Activated B cell treated with CpG ODN at 0.5 μM for 24 hours (primary cell): ENCODE measurements at regions not wholly inside any gene's neighbourhood (a gene's known extent, or its start where the extent isn't known, plus 50 kb on each side); places are given as distances from the start of the nearest gene placed in this dataset.

Experiments
- ATAC-seq: fragments of 200-7000 bp; cut with Tn5 transposase; one replicate; pipeline ENCODE4 v1.10.0; 2021; ENCODE audit warnings: low read depth, mild to moderate bottlenecking, moderate library complexity
- CTCF ChIA-PET: fragments of 350-600 bp; sonication (Branson Sonifier 250); formaldehyde crosslinking; loops from one replicate; lab custom pipeline; 2021; ENCODE audit warnings: antibody characterized with exemption; lab: Charles Lee
- POLR2A ChIA-PET: fragments of 350-600 bp; sonication (Branson Sonifier 250); formaldehyde crosslinking; loops from one replicate; lab custom pipeline; 2021; ENCODE audit warnings: antibody characterized with exemption; lab: Charles Lee
- DNase-seq: peaks from one replicate; pipeline ENCODE4 v3.0.0; 2022
- H3K27ac Mint-ChIP-seq: one replicate; pipeline ENCODE4 v1.8.0; 2020; ENCODE audit warnings: mixed read lengths
- H3K27me3 Mint-ChIP-seq: one replicate; pipeline ENCODE4 v1.8.0; 2021; ENCODE audit warnings: mixed read lengths
- H3K36me3 Mint-ChIP-seq: one replicate; pipeline ENCODE4 v1.8.0; 2021; ENCODE audit warnings: low read depth, mixed read lengths
- H3K4me1 Mint-ChIP-seq: one replicate; pipeline ENCODE4 v1.8.0; 2021; ENCODE audit warnings: mixed read lengths
- H3K4me3 Mint-ChIP-seq: one replicate; pipeline ENCODE4 v1.8.0; 2020; ENCODE audit warnings: mild to moderate bottlenecking, mixed read lengths
- H3K9me3 Mint-ChIP-seq: one replicate; pipeline ENCODE4 v1.8.0; 2020; ENCODE audit warnings: mixed read lengths
- intact Hi-C: fragments of 100-400 bp; cut with micrococcal nuclease; formaldehyde crosslinking; loops from one replicate; pipeline ENCODE4 v1.15.1; 2024
- TF ChIP-seq, protein P1 (sequence below): fragments of 200-600 bp; IDR thresholded peaks from one replicate; pipeline ENCODE4 v1.8.0; 2022; ENCODE audit warnings: antibody characterized with exemption, mild to moderate bottlenecking

- no peak for ATAC-seq
- H3K9me3 Mint-ChIP-seq = no peaks in the 10 kb centered on the region
- peaks cover 52% of the 10 kb centered on the region for H3K36me3 Mint-ChIP-seq
- TF ChIP-seq, protein P1, sequence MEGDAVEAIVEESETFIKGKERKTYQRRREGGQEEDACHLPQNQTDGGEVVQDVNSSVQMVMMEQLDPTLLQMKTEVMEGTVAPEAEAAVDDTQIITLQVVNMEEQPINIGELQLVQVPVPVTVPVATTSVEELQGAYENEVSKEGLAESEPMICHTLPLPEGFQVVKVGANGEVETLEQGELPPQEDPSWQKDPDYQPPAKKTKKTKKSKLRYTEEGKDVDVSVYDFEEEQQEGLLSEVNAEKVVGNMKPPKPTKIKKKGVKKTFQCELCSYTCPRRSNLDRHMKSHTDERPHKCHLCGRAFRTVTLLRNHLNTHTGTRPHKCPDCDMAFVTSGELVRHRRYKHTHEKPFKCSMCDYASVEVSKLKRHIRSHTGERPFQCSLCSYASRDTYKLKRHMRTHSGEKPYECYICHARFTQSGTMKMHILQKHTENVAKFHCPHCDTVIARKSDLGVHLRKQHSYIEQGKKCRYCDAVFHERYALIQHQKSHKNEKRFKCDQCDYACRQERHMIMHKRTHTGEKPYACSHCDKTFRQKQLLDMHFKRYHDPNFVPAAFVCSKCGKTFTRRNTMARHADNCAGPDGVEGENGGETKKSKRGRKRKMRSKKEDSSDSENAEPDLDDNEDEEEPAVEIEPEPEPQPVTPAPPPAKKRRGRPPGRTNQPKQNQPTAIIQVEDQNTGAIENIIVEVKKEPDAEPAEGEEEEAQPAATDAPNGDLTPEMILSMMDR = no peak
- no peak overlapping the region for H3K27ac Mint-ChIP-seq
- no peaks in the 10 kb centered on the region for H3K27me3 Mint-ChIP-seq
- H3K4me1 Mint-ChIP-seq = no peaks in the 10 kb centered on the region
- intact Hi-C loops = no loop called here
- no peak overlapping the region for H3K4me3 Mint-ChIP-seq
- CTCF ChIA-PET = no interaction called here
- DNase-seq = no peak
- POLR2A ChIA-PET = no interaction called here
Measured at GRCh38 chr17:45628019-45628418, 137.5 kb upstream of the PLEKHM1 start.

DNA sequence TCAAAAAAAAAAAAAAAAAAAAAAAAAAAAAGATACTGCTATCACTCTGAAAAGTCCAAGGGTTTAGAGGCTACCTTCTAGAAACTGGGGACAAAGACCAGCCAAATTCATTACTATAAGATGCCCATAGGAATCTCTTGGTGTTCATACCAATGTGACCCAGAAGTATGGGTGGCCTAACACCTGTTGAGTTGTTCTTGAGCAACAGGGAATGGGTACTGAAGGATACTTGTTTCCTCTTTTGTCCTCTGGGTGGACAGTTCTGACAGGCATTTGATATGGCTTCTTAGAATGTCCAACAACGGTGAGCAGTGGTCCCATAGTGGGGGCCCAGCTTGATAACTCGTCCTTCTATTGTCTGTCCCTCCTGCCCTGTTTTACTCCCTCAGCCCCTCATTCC lies 141.4 kb upstream of the PLEKHM1 start:
- ATAC-seq (no peak), DNase-seq (no peak)
- CTCF ChIA-PET = no interaction called here
- H3K36me3 Mint-ChIP-seq = peaks cover 74% of the 10 kb centered on the region
- intact Hi-C loops = no loop called here
- H3K4me1 Mint-ChIP-seq = no peaks in the 10 kb centered on the region
- H3K27me3 Mint-ChIP-seq = no peaks in the 10 kb centered on the region
- no peak overlapping the region for H3K27ac Mint-ChIP-seq
- TF ChIP-seq, protein P1 = no peak
- POLR2A ChIA-PET = no interaction called here
- no peaks in the 10 kb centered on the region for H3K9me3 Mint-ChIP-seq
- no peak overlapping the region for H3K4me3 Mint-ChIP-seq

DNA sequence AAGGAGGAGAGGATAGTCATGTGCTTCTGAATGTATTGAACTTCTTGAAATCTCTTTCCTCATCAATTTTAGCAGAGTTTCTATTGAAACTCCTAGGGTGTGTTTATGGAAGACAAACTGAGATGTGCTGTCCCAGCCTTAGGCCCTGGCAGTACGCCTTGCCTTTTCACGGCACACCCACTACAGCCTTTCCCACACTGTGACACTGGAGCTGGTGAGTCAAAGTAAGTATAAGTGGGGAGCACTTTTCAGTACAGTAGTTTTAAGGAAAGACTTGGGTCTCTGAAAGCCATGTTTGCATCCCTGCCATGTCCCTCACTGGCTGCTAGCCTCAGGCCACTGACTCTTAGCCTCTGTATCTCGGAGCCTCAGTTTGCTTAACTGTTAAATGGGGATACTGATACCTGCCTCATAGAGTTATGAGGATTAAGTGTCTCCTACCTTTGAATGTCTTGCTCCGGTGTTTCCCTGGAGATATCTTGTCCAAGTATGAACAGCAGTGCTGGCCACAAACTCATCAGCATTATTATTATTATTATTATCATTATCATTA lies 144.7 kb upstream of the CRHR1 start:
- H3K4me3 Mint-ChIP-seq = no peak overlapping the region
- H3K27me3 Mint-ChIP-seq = no peaks in the 10 kb centered on the region
- ChIA-PET CTCF (interaction anchor here (1.1 to 4.7 kb wide), 4 partner anchors 162 to 195 kb away, joined by 3 to 84 read pairs (median 4); no protein-coding TSS in a partner anchor), POLR2A (no interaction called here)
- ATAC-seq = no peak
- no peaks in the 10 kb centered on the region for H3K9me3 Mint-ChIP-seq
- intact Hi-C loops = no loop called here
- TF ChIP-seq, protein P1 = no peak
- H3K27ac Mint-ChIP-seq = no peak overlapping the region
- peaks cover 5% of the 10 kb centered on the region for H3K4me1 Mint-ChIP-seq
- no peak for DNase-seq
- peaks cover 25% of the 10 kb centered on the region for H3K36me3 Mint-ChIP-seq

- POLR2A ChIA-PET = interaction anchor here (0.6 kb wide), 1 partner anchor 422 kb away, joined by 5 read pairs; no protein-coding TSS in a partner anchor
Measured at GRCh38 chr17:45640141-45640850, 143.8 kb upstream of the CRHR1 start.

DNA sequence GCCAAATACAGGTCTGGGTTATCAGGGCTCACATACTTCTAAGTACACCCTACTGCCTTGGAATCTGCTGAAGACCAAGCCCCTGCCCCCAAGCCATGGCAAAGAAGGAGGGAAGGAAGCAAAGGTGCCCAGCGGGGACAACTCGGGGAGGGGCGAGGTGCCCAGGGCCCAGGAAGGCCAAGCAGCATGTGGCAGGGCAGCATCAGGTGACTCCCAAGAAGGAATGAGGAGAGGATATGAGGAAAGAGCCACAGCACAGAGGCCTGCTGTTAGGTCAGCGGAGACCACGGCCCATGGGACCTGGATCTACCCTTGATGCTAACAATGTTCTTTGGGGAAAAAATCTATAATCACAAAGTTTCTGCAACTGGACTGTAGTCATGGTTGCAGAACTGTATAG lies 142.6 kb upstream of the CRHR1 start:
- intact Hi-C loops = no loop called here
- H3K4me1 Mint-ChIP-seq = peaks cover 5% of the 10 kb centered on the region
- H3K4me3 Mint-ChIP-seq = no peak overlapping the region
- CTCF ChIA-PET = interaction anchor here (1.3 to 4.7 kb wide), 3 partner anchors 9 to 211 kb away, joined by 4 to 84 read pairs (median 5); no protein-coding TSS in a partner anchor
- peaks cover 3% of the 10 kb centered on the region for H3K27me3 Mint-ChIP-seq
- H3K27ac Mint-ChIP-seq = no peak overlapping the region
- no peak for ATAC-seq
- H3K9me3 Mint-ChIP-seq = no peaks in the 10 kb centered on the region
- no peak for DNase-seq
- TF ChIP-seq, protein P1 = no peak
- POLR2A ChIA-PET = no interaction called here
- H3K36me3 Mint-ChIP-seq = peaks cover 12% of the 10 kb centered on the region

More at GRCh38 chr17:45640141-45640850, 143.8 kb upstream of the CRHR1 start:
- no peaks in the 10 kb centered on the region for H3K27me3 Mint-ChIP-seq
- ATAC-seq = peak; percentile 72
- H3K9me3 Mint-ChIP-seq = no peaks in the 10 kb centered on the region
- peaks cover 5% of the 10 kb centered on the region for H3K4me1 Mint-ChIP-seq
- peak; percentile 56 for DNase-seq
- H3K4me3 Mint-ChIP-seq = no peak overlapping the region
- TF ChIP-seq, protein P1 = peak; percentile 85
- peaks cover 22% of the 10 kb centered on the region for H3K36me3 Mint-ChIP-seq
- H3K27ac Mint-ChIP-seq = no peak overlapping the region
- intact Hi-C loops = no loop called here
- CTCF ChIA-PET = interaction anchor here (0.6 to 4.7 kb wide), 13 partner anchors 14 to 309 kb away, joined by 3 to 84 read pairs (median 3); no protein-coding TSS in a partner anchor
